Activated naive CD8-positive, alpha-beta T cell treated with anti-CD3 and anti-CD28 coated beads, Interleukin-2, amount 50 U/mL, for 16 hours (primary cell): ENCODE measurements at regions not wholly inside any gene's neighbourhood (a gene's known extent, or its start where the extent isn't known, plus 50 kb on each side); places are given as distances from the start of the nearest gene placed in this dataset.
A peak's percentile ranks its signal among the peaks of the same experiment; 100 is the strongest.

ENCODE experiments used
- DNase-seq: peaks from one replicate; pipeline ENCODE4 v3.0.0-alpha.2; 2020; ENCODE audit warnings: low read depth, low spot score

GRCh38 chr2:71277536-71278103 is 50.7 kb upstream of the PAIP2B start:
- no peak for DNase-seq

- DNase-seq: no peak
These were observed 50.2 kb upstream of the PAIP2B start for GRCh38 chr2:71277147-71277475.

DNA sequence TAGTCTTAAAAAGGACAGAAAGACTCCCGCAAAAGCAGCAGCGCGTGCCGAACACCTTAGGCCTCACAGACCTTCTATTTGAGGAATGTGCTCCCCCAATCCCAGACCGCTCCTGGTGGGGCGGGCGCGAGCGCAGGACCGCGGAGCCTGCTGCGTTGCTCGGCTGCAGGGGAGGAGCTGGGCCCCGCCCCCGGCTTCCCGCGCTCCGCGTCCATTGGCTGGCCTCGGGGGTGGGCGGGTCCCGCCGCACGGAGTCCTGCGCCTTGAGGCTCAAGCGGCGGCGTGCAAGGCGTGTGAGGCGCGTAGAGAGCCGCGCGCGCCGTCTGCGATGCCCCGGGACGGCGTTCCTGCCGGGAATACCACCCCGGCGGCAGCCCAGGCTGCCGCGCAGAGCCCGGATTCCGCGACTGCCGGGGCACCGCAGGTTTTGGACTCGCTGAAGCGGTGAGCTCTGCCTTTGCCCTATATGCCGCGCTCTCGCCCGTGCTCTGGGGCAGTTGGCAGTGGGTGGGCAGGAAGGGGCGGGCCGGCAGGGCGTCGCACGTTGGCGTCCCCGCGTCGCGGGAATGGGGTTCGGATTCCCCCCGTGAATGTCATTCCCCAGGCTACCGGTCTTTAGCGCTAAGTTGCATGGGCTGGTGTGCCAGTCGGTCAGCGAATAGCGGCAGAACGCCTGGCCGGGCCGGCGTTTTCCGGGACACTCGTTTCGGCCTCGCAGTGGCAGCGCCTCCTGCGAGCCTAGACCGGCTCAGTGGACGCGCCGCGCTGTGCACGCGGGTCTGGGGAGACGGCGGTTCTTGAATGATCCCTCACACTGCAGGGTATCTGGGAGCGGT is 49.6 kb upstream of the PAIP2B start:
- DNase-seq: peak; percentile 77
